ENCODE measurements at regions not wholly inside any gene's neighbourhood (a gene's known extent, or its start where the extent isn't known, plus 50 kb on each side); places are given as distances from the start of the nearest gene placed in this dataset.
"Not testable (repeated sequence)": the region's sequence is repeated elsewhere in the genome, so short reads cannot be mapped to it uniquely, and the experiment has no call there.

DNA sequence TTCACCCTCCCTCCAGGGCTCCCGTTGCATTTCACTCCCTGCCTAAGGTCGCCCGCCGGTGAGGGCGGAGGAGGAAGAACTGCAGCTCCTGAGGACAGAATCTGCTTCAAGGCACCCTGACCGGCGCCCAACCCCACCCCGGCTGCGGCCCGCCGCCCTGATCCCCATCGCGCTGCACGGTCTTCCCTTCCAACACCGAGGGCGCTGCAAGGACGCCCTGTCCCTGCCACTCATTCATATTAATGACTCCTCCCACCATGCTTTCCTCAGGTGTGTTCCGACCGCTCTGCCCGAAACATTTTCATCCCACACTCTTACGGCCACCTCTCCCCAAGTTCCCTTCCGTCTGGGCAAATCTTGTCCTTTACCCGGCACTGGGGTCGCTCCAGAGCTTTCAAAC lies 248.6 kb downstream of the SPATA31A1 start:
- TF ChIP-seq, protein P1, sequence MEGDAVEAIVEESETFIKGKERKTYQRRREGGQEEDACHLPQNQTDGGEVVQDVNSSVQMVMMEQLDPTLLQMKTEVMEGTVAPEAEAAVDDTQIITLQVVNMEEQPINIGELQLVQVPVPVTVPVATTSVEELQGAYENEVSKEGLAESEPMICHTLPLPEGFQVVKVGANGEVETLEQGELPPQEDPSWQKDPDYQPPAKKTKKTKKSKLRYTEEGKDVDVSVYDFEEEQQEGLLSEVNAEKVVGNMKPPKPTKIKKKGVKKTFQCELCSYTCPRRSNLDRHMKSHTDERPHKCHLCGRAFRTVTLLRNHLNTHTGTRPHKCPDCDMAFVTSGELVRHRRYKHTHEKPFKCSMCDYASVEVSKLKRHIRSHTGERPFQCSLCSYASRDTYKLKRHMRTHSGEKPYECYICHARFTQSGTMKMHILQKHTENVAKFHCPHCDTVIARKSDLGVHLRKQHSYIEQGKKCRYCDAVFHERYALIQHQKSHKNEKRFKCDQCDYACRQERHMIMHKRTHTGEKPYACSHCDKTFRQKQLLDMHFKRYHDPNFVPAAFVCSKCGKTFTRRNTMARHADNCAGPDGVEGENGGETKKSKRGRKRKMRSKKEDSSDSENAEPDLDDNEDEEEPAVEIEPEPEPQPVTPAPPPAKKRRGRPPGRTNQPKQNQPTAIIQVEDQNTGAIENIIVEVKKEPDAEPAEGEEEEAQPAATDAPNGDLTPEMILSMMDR (IDR thresholded peaks at IDR 0.05) = not testable (repeated sequence)
- TF ChIP-seq RFX5 (IDR thresholded peaks at IDR 0.05); POLR2A (IDR thresholded peaks at IDR 0.05; ENCODE audit: low read length); CHD2 (IDR thresholded peaks at IDR 0.05; ENCODE audit: low read length, partially characterized antibody); CEBPB (IDR thresholded peaks at IDR 0.05); KDM5A (IDR thresholded peaks at IDR 0.05); MAFK (IDR thresholded peaks at IDR 0.05; ENCODE audit: partially characterized antibody); RCOR1 (IDR thresholded peaks at IDR 0.05; ENCODE audit: low read depth, low read length): not testable (repeated sequence)
- TF ChIP-seq, protein P2, sequence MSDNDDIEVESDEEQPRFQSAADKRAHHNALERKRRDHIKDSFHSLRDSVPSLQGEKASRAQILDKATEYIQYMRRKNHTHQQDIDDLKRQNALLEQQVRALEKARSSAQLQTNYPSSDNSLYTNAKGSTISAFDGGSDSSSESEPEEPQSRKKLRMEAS (IDR thresholded peaks at IDR 0.05) = not testable (repeated sequence)

Data from A549 (cell line).